H9 (cell line): ENCODE measurements at regions not wholly inside any gene's neighbourhood (a gene's known extent, or its start where the extent isn't known, plus 50 kb on each side); places are given as distances from the start of the nearest gene placed in this dataset.

Experiments used
- DNase-seq: peaks from one replicate; pipeline ENCODE4 v3.0.0-alpha.2; 2017
- H2AFZ ChIP-seq: one replicate; pipeline ENCODE4 v1.6.1; 2013; ENCODE audit warnings: mild to moderate bottlenecking, low read length, control low read depth, moderate library complexity
- H2AK5ac ChIP-seq: 2 replicates; pipeline ENCODE4 v1.6.1; 2013; ENCODE audit warnings: low read length, control low read depth, mixed read lengths; ENCODE audit not compliant: insufficient read length
- H2BK120ac ChIP-seq: one replicate; pipeline ENCODE4 v1.6.1; 2013; ENCODE audit warnings: low read depth, mild to moderate bottlenecking, low read length, control low read depth, inconsistent platforms; ENCODE audit not compliant: poor library complexity, severe bottlenecking
- H2BK12ac ChIP-seq: 2 replicates; pipeline ENCODE4 v1.6.1; 2013; ENCODE audit warnings: low read length, control low read depth, mixed read lengths, low read depth; ENCODE audit not compliant: insufficient read length
- H2BK15ac ChIP-seq: 2 replicates; pipeline ENCODE4 v1.6.1; 2013; ENCODE audit warnings: low read depth, low read length, control low read depth
- H2BK20ac ChIP-seq: one replicate; pipeline ENCODE4 v1.6.1; 2013; ENCODE audit warnings: low read depth, mild to moderate bottlenecking, low read length, control low read depth, inconsistent platforms; ENCODE audit not compliant: poor library complexity, severe bottlenecking
- H2BK5ac ChIP-seq: 2 replicates; pipeline ENCODE4 v1.6.1; 2013; ENCODE audit warnings: low read length, control low read depth, mixed read lengths; ENCODE audit not compliant: insufficient read length
- H3K14ac ChIP-seq: 2 replicates; pipeline ENCODE4 v1.6.1; 2013; ENCODE audit warnings: low read length, control low read depth; ENCODE audit not compliant: insufficient read depth
- H3K18ac ChIP-seq: 2 replicates; pipeline ENCODE4 v1.6.1; 2013; ENCODE audit warnings: low read depth, mild to moderate bottlenecking, mixed read lengths, low read length, control low read depth; ENCODE audit not compliant: insufficient read length
- H3K23ac ChIP-seq: 2 replicates; pipeline ENCODE4 v1.6.1; 2013; ENCODE audit warnings: low read length, control low read depth, mixed read lengths, low read depth; ENCODE audit not compliant: insufficient read length
- H3K23me2 ChIP-seq: 2 replicates; pipeline ENCODE4 v1.6.1; 2013; ENCODE audit warnings: low read depth, mild to moderate bottlenecking, mixed read lengths, low read length, control low read depth; ENCODE audit not compliant: insufficient read length, poor library complexity, severe bottlenecking
- H3K27ac ChIP-seq: 2 replicates; pipeline ENCODE4 v1.5.1; 2013; ENCODE audit warnings: low read length, control low read depth, mixed read lengths, low read depth; ENCODE audit not compliant: insufficient read length
- H3K27me3 ChIP-seq: 2 replicates; pipeline ENCODE4 v1.6.1; 2013; ENCODE audit warnings: low read length, control low read depth, inconsistent platforms; ENCODE audit not compliant: insufficient read depth
- H3K4ac ChIP-seq: 2 replicates; pipeline ENCODE4 v1.6.1; 2013; ENCODE audit warnings: low read depth, mild to moderate bottlenecking, control low read depth, inconsistent platforms, low read length, moderate library complexity
- H3K4me1 ChIP-seq: 2 replicates; pipeline ENCODE4 v1.6.1; 2013; ENCODE audit warnings: low read length, control low read depth, inconsistent platforms; ENCODE audit not compliant: insufficient read depth
- H3K4me2 ChIP-seq: 2 replicates; pipeline ENCODE4 v1.6.1; 2013; ENCODE audit warnings: low read length, control low read depth, mixed read lengths; ENCODE audit not compliant: insufficient read length, insufficient read depth
- H3K56ac ChIP-seq: 2 replicates; pipeline ENCODE4 v1.6.1; 2013; ENCODE audit warnings: low read depth, mild to moderate bottlenecking, mixed read lengths, low read length, control low read depth; ENCODE audit not compliant: insufficient read length
- H3K79me1 ChIP-seq: 2 replicates; pipeline ENCODE4 v1.6.1; 2013; ENCODE audit warnings: low read depth, mild to moderate bottlenecking, moderate library complexity, low read length, control low read depth, inconsistent platforms; ENCODE audit not compliant: insufficient read depth, poor library complexity, severe bottlenecking
- H3K79me2 ChIP-seq: 2 replicates; pipeline ENCODE4 v1.6.1; 2013; ENCODE audit warnings: low read length, control low read depth, inconsistent platforms; ENCODE audit not compliant: insufficient read depth
- H3K9ac ChIP-seq: 2 replicates; pipeline ENCODE4 v1.6.1; 2013; ENCODE audit warnings: low read length, control low read depth, mixed read lengths; ENCODE audit not compliant: insufficient read length; ENCODE audit errors: extremely low read depth
- H3K9me3 ChIP-seq: one replicate; pipeline ENCODE4 v1.6.1; 2013; ENCODE audit warnings: low read depth, low read length, inconsistent platforms; ENCODE audit not compliant: control insufficient read depth
- H3T11ph ChIP-seq: one replicate; pipeline ENCODE4 v1.6.1; 2013; ENCODE audit warnings: mild to moderate bottlenecking, low read length, control low read depth, inconsistent platforms
- H4K20me1 ChIP-seq: one replicate; pipeline ENCODE4 v1.6.1; 2013; ENCODE audit not compliant: control insufficient read depth, insufficient read length, insufficient read depth
- H4K5ac ChIP-seq: 2 replicates; pipeline ENCODE4 v1.6.1; 2013; ENCODE audit warnings: low read depth, mild to moderate bottlenecking, mixed read lengths, low read length, control low read depth; ENCODE audit not compliant: insufficient read length
- H4K8ac ChIP-seq: replicated peaks from 2 replicates; pipeline ENCODE4 v1.6.1; 2013; ENCODE audit warnings: low read length, control low read depth, mixed read lengths, low read depth; ENCODE audit not compliant: insufficient read length
- H4K91ac ChIP-seq: 2 replicates; pipeline ENCODE4 v1.6.1; 2013; ENCODE audit warnings: low read depth, mild to moderate bottlenecking, moderate library complexity, mixed read lengths, low read length, control low read depth; ENCODE audit not compliant: insufficient read length
- H3K27ac Mint-ChIP-seq, 3 experiments: 2 replicates in 2 of 3; 3 replicates in 1 of 3; pipeline ENCODE4 v1.8.0; 2020 to 2021; ENCODE audit warnings: mixed read lengths in 3 of 3, mild to moderate bottlenecking in 1 of 3, moderate library complexity in 1 of 3
- H3K27me3 Mint-ChIP-seq: 2 replicates; pipeline ENCODE4 v1.8.0; 2021; ENCODE audit warnings: low read depth, mild to moderate bottlenecking, moderate library complexity, mixed read lengths
- H3K36me3 Mint-ChIP-seq, 3 experiments: 2 replicates in 2 of 3; 3 replicates in 1 of 3; pipeline ENCODE4 v1.8.0; 2020 to 2021; ENCODE audit warnings: low read depth in 3 of 3, mixed read lengths in 3 of 3; ENCODE audit not compliant: insufficient read depth in 1 of 3
- H3K4me1 Mint-ChIP-seq, 2 experiments: 2 replicates each; pipeline ENCODE4 v1.8.0; 2020; ENCODE audit warnings: mixed read lengths in 2 of 2
- H3K4me3 Mint-ChIP-seq, 2 experiments: 2 replicates in 1 of 2; 3 replicates in 1 of 2; pipeline ENCODE4 v1.8.0; 2020 to 2021; ENCODE audit warnings: mild to moderate bottlenecking in 2 of 2, mixed read lengths in 2 of 2, moderate library complexity in 1 of 2
- H3K9me3 Mint-ChIP-seq, 2 experiments: 2 replicates in 1 of 2; 3 replicates in 1 of 2; pipeline ENCODE4 v1.8.0; 2020; ENCODE audit warnings: mild to moderate bottlenecking in 2 of 2, mixed read lengths in 2 of 2, moderate library complexity in 1 of 2
- WGBS: extraction: QIAGEN DNeasy Blood & Tissue Kit; methylation state at CpG from one replicate; pipeline ENCODE4 v1.1.7; 2013; ENCODE audit warnings: missing lambda C conversion rate, low lambda C conversion rate, mixed read lengths; ENCODE audit not compliant: insufficient read length; ENCODE audit errors: extremely low coverage; 5-methylcytosine and 5-hydroxymethylcytosine counted together
- TF ChIP-seq, protein P1 (sequence below): fragments of 200-600 bp; sonication (generic); conservative IDR thresholded peaks from 3 replicates; pipeline ENCODE4 v1.8.0; 2021; ENCODE audit warnings: antibody characterized with exemption, mild to moderate bottlenecking

DNA sequence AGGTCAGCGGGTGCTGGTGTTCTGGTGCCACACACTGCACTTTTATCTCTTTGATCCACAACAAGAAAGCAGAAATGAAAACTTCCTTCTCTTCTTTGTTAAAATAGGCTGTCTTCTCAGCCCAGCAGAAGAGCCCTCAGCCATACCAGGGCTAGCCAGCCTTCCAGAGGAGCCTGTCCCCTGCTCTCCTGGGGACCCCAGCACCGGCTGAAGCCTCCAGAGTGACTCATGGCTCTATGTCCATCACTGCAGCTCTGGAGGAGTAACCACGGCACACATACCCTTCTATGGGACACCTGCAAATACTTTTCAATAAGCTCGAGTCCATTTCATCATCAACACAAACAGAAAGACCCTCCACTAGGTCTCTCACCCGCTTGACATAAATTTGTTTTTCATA is 135.6 kb upstream of the CST7 start:
- no peaks in the 10 kb centered on the region for H3K4me1 Mint-ChIP-seq
- no peaks in the 10 kb centered on the region for H3K27me3 ChIP-seq
- H3K56ac ChIP-seq: peak overlapping the region; percentile 23
- no peaks in the 10 kb centered on the region for H3K79me2 ChIP-seq
- H3K23me2 ChIP-seq: no peaks in the 10 kb centered on the region
- H3K9me3 Mint-ChIP-seq: peaks cover 0 to 6% of the 10 kb centered on the region in 2 experiments; a peak in 2 of 5 replicates
- peak overlapping the region; percentile 52 for H4K8ac ChIP-seq
- no peak for DNase-seq
- no peak overlapping the region for H2BK12ac ChIP-seq
- H2BK5ac ChIP-seq: no peak overlapping the region
- H4K5ac ChIP-seq: peak overlapping the region; percentile 26
- H4K91ac ChIP-seq: no peak overlapping the region
- no peak overlapping the region for H3K23ac ChIP-seq
- H2AFZ ChIP-seq: no peak overlapping the region
- H2BK20ac ChIP-seq: no peak overlapping the region
- no peak overlapping the region for H2AK5ac ChIP-seq
- peaks cover 2% of the 10 kb centered on the region for H3K27me3 Mint-ChIP-seq
- H3K18ac ChIP-seq: no peak overlapping the region
- H2BK120ac ChIP-seq: no peak overlapping the region
- H3K4me1 ChIP-seq: no peaks in the 10 kb centered on the region
- no peak overlapping the region for H3K9ac ChIP-seq
- H3T11ph ChIP-seq: no peak overlapping the region
- H3K4me2 ChIP-seq: no peak overlapping the region
- peak overlapping the region in 1 of 3 experiments; percentile 93; a peak in 1 of 7 replicates for H3K27ac Mint-ChIP-seq
- H3K4ac ChIP-seq: no peak overlapping the region
- no peaks in the 10 kb centered on the region for H4K20me1 ChIP-seq
- no peak overlapping the region for H2BK15ac ChIP-seq
- no peak overlapping the region for H3K27ac ChIP-seq
- H3K36me3 Mint-ChIP-seq: no peaks in the 10 kb centered on the region; a peak in 1 of 7 replicates
- TF ChIP-seq, protein P1, sequence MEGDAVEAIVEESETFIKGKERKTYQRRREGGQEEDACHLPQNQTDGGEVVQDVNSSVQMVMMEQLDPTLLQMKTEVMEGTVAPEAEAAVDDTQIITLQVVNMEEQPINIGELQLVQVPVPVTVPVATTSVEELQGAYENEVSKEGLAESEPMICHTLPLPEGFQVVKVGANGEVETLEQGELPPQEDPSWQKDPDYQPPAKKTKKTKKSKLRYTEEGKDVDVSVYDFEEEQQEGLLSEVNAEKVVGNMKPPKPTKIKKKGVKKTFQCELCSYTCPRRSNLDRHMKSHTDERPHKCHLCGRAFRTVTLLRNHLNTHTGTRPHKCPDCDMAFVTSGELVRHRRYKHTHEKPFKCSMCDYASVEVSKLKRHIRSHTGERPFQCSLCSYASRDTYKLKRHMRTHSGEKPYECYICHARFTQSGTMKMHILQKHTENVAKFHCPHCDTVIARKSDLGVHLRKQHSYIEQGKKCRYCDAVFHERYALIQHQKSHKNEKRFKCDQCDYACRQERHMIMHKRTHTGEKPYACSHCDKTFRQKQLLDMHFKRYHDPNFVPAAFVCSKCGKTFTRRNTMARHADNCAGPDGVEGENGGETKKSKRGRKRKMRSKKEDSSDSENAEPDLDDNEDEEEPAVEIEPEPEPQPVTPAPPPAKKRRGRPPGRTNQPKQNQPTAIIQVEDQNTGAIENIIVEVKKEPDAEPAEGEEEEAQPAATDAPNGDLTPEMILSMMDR: no peak
- WGBS: no CpG with 5 or more reads among the region's 5 CpGs
- no peak overlapping the region for H3K14ac ChIP-seq
- no peaks in the 10 kb centered on the region for H3K79me1 ChIP-seq
- no peaks in the 10 kb centered on the region for H3K9me3 ChIP-seq
- H3K4me3 Mint-ChIP-seq: no peak overlapping the region
